HepG2 (cell line): ENCODE measurements at regions not wholly inside any gene's neighbourhood (a gene's known extent, or its start where the extent isn't known, plus 50 kb on each side); places are given as distances from the start of the nearest gene placed in this dataset.

Experiments used
- ARID2 ChIP-seq: sonication (generic); formaldehyde crosslinking; IDR thresholded peaks from 2 replicates; pipeline ENCODE4 v1.8.1; 2022; ENCODE audit warnings: mild to moderate bottlenecking, missing genetic modification reagents, borderline replicate concordance
- HMG20A ChIP-seq: IDR thresholded peaks from 2 replicates; pipeline ENCODE4 v1.6.1; 2016; ENCODE audit warnings: borderline replicate concordance
- POLR2AphosphoS5 ChIP-seq: IDR thresholded peaks from 2 replicates; pipeline ENCODE4 v1.6.1; 2012; ENCODE audit warnings: low read depth, low read length
- RBM39 ChIP-seq: fragments of 200-400 bp; formaldehyde crosslinking; IDR thresholded peaks from one replicate; pipeline ENCODE4 v1.6.1; 2018; ENCODE audit warnings: antibody characterized with exemption, mild to moderate bottlenecking, low read depth, low read length; ENCODE audit not compliant: poor library complexity, severe bottlenecking
- RFX5 ChIP-seq: IDR thresholded peaks from 2 replicates; pipeline ENCODE4 v1.6.1; 2011; ENCODE audit warnings: low read depth, low read length, improper control_type of control experiment
- TARDBP ChIP-seq: sonication (generic); formaldehyde crosslinking; IDR thresholded peaks from 2 replicates; pipeline ENCODE4 v1.8.0; 2022; ENCODE audit warnings: mild to moderate bottlenecking, missing genetic modification reagents
- ZNF138 ChIP-seq: sonication (generic); formaldehyde crosslinking; IDR thresholded peaks from 2 replicates; pipeline ENCODE4 v1.5.0; 2020; ENCODE audit warnings: mild to moderate bottlenecking, low read depth, missing genetic modification reagents
- ZNF501 ChIP-seq: sonication (generic); formaldehyde crosslinking; IDR thresholded peaks from 2 replicates; pipeline ENCODE4 v1.5.1; 2020; ENCODE audit warnings: mild to moderate bottlenecking, moderate library complexity, missing genetic modification reagents
- ZNF703 ChIP-seq: sonication (generic); formaldehyde crosslinking; IDR thresholded peaks from 2 replicates; pipeline ENCODE4 v1.5.1; 2020; ENCODE audit warnings: missing genetic modification reagents, mild to moderate bottlenecking, moderate library complexity, borderline replicate concordance
- ZNF709 ChIP-seq: sonication (generic); formaldehyde crosslinking; IDR thresholded peaks from 2 replicates; pipeline ENCODE4 v1.5.0; 2020; ENCODE audit warnings: mild to moderate bottlenecking, missing genetic modification reagents
- TF ChIP-seq, protein P1 (sequence below): sonication (generic); formaldehyde crosslinking; IDR thresholded peaks from 2 replicates; pipeline ENCODE4 v1.5.0; 2020; ENCODE audit warnings: missing genetic modification reagents

GRCh38 chr6:148291876-148292275 lies 50.8 kb upstream of the SASH1 start:
- TF ChIP-seq RFX5 (no peak), ZNF138 (CRISPR knock-in tag) (no peak), ZNF703 (CRISPR knock-in tag) (no peak), RBM39 (no peak), TARDBP (no peak), ARID2 (CRISPR knock-in tag) (no peak), ZNF501 (CRISPR knock-in tag) (no peak), ZNF709 (CRISPR knock-in tag) (no peak), POLR2AphosphoS5 (no peak), HMG20A (no peak)
- TF ChIP-seq, protein P1, sequence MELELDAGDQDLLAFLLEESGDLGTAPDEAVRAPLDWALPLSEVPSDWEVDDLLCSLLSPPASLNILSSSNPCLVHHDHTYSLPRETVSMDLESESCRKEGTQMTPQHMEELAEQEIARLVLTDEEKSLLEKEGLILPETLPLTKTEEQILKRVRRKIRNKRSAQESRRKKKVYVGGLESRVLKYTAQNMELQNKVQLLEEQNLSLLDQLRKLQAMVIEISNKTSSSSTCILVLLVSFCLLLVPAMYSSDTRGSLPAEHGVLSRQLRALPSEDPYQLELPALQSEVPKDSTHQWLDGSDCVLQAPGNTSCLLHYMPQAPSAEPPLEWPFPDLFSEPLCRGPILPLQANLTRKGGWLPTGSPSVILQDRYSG (CRISPR knock-in tag) = no peak
